ENCODE measurements at regions not wholly inside any gene's neighbourhood (a gene's known extent, or its start where the extent isn't known, plus 50 kb on each side); places are given as distances from the start of the nearest gene placed in this dataset.

DNA sequence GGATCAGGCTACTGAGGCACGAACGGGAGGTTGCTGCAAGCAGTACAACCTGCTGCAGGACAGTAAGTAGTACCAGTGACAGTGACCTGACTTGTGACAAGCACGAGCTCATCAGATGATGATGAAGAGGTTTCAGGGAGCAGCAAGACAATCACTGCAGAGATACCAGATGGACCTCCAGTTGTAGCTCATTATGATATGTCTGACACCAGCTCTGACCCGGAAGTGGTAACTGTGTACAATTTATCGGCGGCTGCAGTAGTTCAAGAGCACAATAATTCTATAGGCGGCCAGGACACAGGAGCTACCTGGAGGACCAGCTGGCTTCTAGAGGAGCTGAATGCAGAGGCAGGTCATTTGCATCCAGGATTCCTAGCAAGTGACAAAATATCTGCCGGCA is 64.0 kb upstream of the GULP1 start:
- no peak overlapping the region for H3K4me3 ChIP-seq (ENCODE audit: control insufficient read depth, low read depth, low read length)
- TF ChIP-seq, protein P1, sequence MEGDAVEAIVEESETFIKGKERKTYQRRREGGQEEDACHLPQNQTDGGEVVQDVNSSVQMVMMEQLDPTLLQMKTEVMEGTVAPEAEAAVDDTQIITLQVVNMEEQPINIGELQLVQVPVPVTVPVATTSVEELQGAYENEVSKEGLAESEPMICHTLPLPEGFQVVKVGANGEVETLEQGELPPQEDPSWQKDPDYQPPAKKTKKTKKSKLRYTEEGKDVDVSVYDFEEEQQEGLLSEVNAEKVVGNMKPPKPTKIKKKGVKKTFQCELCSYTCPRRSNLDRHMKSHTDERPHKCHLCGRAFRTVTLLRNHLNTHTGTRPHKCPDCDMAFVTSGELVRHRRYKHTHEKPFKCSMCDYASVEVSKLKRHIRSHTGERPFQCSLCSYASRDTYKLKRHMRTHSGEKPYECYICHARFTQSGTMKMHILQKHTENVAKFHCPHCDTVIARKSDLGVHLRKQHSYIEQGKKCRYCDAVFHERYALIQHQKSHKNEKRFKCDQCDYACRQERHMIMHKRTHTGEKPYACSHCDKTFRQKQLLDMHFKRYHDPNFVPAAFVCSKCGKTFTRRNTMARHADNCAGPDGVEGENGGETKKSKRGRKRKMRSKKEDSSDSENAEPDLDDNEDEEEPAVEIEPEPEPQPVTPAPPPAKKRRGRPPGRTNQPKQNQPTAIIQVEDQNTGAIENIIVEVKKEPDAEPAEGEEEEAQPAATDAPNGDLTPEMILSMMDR (IDR thresholded peaks at IDR 0.05; ENCODE audit: control insufficient read depth, insufficient read depth, low read depth, low read length, missing control alignments) = no peak
- no peak for DNase-seq (ENCODE audit: low read depth)

DNA sequence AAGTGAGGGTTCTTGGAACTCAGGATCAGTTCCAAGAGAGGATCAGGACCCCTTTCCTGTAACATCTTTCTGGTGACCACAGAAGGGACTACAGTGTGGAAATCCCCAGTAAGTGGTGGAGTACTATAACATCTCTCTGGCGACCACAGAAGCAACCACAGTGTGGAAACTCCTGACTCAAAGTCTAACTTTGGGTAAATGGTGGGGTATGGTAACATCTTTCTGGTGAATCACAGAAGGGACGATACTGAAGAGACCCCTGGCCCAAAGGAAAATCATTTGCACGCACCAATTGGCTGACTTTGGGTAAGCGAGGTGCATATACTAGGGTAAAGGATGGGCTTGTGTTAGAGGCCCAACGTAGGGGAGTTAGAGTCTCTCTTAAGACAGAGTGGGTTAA is 56.3 kb upstream of the GULP1 start:
- H3K4me3 ChIP-seq (ENCODE audit: control insufficient read depth, low read depth, low read length) = no peak overlapping the region
- TF ChIP-seq, protein P1 (IDR thresholded peaks at IDR 0.05; ENCODE audit: control insufficient read depth, insufficient read depth, low read depth, low read length, missing control alignments) = no peak
- DNase-seq (ENCODE audit: low read depth) = no peak

DNA sequence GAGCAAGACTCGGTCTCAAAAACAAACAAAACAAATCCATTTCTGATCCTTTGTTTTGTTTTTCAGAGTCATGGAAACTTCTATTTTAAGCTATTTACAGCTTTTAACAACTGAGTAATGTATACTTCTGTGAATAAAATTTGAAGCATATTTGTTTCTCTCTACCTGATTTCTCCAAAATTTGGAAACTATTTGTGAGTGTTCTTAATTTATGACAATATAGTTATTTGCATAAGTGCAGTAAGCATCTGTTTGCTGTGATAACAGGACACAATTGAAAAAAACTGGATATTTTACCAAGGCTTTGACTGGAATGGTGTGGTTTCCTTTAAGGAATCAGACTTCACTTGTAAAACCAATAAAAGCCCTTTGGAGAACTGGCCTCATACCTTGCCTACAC is 53.3 kb upstream of the GULP1 start:
- H3K4me3 ChIP-seq (ENCODE audit: control insufficient read depth, low read depth, low read length) = no peak overlapping the region
- TF ChIP-seq, protein P1 (IDR thresholded peaks at IDR 0.05; ENCODE audit: control insufficient read depth, insufficient read depth, low read depth, low read length, missing control alignments) = no peak
- no peak for DNase-seq (ENCODE audit: low read depth)
